HPDE6-E6E7 (cell line): ENCODE measurements at regions not wholly inside any gene's neighbourhood (a gene's known extent, or its start where the extent isn't known, plus 50 kb on each side); places are given as distances from the start of the nearest gene placed in this dataset.

Experiments
- DNase-seq: peaks from one replicate; pipeline ENCODE4 v3.0.0; 2011; ENCODE audit warnings: missing footprints; ENCODE audit errors: extremely low spot score

DNA sequence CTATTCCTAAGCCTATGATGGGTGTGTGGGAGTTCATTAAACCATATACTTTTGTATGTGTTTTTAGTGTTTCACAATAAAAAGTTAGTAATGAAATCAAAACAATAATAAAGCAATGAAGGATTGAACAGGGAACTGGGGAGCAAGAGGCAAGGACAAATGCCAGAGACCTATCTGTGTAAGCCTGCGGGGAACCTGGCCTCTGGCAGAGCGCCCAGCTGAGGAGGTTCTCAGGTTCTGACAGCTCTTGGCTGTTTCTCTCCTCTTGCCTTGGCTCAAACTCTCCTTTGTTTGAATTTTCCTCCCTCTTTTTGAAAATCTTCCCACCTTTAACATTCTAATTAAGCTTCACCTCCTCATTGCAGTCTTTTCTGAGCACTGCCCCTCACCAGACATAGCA is 200.0 kb upstream of the NCKAP5 start:
- DNase-seq: no peak

DNA sequence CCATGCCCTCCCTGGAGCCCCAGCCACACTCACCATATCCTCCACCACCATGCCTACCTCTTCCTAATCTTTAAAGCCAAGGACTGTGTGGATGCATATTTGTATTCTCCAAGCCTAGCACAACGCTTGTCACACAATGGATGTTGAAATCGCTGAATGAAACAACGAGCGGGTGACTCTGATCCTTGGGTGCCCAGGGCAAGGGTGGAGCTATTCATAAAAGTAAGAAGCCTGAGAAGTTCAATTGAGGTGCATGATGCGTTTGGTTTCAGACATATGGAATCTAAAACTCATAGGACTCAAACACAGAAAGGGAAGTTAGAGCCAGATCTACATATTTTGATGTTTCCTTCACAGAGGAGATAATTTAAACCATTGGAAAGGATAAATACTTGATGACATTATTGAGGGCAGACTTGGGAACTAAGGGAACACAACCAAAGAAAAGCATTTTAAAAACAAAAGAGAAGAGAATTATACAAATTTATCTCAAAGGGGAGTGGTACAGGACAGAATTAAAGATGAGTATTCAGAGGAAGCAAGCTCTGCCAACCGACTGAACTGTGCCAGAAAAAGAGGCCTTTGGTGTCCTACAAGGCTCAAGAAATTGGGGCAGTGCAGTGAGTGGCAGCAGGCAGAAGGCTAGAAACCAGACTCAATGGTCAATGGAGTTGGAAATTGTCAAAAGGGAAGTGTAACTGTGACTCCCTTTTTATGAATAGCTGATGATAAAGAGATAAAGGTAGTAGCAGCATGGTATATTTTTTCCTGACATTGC is 200.6 kb upstream of the NCKAP5 start:
- DNase-seq: no peak

DNA sequence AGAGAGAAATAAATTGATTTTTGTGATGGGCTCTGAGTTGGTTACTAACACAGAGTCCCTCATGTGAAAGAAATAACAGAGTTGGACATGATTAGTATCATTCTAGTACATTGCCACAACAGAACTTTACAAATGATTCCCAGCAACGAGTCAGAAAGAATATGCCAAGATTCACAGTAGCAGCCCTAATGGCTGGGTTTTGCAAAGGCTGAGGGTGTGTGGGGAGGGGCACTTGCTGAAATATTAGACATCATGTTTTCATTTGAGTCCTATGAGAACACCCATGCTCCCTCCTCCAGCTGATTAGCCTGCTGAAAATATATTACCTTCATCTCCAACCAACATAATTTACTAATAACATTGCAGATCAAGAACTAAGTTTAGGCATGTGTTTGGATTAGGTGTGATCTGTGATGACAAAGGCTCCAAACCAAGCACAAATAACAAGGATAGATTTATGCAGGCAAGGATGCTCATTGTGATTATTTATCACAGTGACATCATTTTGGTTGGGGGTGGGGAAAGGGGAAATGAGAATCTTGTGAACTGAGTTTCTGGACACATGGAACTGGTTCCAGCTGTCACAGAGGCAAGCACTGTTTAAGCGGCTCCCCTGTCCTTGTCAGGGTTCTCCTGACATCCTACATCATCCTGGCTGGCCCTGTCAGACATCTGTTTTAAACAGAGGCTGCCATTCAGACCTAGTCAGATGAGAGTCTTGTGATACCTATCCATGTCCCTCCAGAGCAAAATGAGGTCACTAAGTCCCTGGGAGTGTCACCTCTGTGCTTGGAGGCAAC is 205.8 kb upstream of the NCKAP5 start:
- DNase-seq: no peak

DNA sequence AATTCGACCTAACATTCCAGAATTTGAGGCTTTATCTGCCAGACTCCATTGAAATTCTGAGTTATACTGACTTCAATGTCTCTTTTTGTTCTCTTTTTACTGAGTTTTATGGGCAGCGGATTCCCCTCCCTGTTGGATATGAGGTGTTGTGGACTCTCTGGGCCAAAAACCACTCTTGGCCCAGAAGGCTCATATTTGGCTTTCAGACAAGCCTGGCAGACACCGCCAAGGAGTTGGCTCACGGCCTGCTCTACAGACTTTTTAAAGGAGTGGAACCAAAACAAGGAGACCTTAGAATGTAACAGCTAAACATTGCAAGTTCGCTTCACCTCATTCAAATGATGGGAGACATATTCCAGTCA is 206.4 kb upstream of the NCKAP5 start:
- no peak for DNase-seq

DNA sequence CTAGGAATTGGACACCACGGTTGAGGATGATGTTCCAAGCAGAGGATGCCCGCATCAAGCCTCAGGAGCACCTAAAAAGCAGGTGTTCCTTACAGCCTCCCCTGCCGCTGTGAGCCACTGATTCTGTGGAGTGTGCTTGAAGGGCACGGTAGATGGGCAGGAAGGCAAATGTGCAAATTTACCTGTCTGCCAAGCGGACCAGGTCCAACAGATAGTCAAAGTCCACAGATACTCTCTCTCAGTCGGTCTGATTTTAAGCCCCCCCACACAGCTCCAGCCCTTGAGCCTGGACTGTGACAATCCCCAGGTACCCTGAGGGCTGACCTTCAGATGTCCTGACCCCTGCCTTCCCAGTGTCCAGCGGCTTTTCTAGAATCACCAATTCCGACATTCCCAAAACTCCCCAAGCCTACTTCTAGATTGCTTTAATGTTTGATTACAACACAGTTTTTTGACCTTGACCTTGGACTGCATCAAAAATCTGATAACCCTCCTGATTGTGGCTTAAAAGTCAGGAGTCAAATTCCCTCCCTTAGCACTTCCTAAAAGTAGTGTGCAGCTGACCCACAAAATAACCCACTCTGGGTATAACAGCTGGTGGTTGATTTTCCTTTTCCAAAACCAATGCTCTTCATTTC is 208.8 kb upstream of the NCKAP5 start:
- no peak for DNase-seq

DNA sequence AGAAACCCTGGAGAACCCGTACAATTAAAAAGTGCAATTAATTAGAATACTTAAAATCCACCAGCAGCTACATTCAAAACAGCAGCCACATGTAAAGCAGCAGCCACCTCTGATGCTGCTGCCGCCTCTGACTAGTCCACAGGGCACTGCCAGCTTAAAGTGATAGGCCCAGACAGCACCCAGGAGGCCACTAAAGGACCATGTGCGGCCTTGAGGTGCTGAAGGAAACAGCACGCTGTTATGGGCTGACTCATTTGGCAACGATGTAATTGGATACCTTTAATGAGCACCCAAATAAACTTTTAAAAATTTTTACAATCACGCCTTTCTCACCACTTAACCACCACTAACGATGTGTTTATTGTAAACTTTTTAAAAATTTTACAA is 209.3 kb upstream of the NCKAP5 start:
- peak; percentile 42 for DNase-seq

DNA sequence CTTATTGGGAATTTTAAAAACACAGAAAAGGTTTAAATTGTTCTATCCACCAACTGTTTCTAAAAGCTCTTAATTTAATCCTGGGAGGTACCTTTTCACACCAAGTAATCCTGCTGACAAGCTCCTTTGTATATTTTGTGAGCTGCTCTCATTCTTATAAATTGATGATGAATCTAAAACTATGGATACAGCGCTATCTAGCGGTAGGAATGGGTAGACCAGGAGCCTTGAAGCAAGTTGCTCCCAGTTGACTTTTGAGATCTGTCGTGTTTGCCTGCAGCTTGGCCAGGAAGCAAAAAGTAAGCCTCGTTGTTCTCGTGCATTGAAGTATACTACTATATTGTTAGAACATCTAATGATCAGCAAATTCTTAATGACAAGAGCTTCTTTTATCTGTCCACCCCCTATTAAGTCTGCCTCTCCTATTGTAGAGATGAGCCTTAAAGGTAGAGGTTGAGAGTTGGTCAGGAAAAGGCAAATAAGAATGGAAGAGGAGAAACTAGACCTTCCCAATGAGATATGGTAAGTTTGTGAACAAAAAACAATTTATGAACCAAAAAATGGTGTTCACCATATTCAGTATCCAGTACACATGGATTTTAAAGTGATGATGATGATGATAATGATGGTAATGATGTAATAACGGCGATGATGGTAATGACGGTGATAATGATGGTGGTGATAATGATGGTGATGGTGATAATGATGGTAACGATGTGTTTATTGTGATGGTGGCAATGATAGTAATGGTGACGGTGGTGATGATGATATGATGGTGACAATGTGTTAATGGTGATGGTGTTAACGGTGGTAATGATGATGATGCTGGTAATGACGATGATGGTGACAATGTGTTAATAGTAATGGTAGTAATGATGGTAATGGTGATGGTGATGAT is 212.1 kb upstream of the NCKAP5 start:
- DNase-seq: peak; percentile 25

DNA sequence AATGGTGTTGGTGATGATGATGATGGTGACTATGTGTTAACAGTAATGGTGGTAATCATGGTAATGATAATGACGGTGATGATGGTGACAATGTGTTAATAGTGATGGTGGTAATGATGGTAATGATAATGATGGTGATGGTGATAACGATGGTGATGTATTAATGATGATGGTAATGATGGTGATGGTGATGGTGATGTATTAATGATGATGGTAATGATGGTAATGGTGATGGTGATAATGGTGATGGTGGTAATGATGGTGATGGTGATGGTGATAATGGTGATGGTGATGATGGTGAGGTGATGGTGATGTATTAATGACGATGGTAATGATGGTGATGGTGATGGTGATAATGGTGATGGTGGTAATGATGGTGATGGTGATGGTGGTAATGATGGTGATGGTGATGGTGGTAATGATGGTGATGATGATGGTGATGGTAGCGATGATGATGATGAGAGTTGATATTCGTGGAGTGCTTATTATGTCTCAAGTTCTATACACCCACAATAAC is 212.8 kb upstream of the NCKAP5 start:
- no peak for DNase-seq

DNA sequence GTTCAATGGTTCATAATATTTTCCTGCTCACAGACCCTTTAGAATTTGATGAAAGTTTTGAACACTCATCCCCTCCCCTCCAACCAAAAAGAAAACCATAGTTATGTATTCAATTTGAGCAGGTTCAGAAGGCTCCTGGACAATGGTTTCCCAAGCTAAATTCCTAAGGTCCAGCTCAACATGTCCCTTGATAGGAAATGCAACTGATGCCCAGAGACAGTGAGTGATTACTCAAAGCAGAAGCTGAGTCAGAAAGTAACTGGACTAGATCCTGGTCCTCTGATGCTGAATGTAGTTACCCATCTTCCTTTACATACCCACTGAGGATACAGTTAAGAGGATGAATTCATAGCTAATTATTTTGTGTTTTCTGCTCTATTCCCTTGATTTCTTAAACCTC is 218.9 kb upstream of the NCKAP5 start:
- no peak for DNase-seq

DNA sequence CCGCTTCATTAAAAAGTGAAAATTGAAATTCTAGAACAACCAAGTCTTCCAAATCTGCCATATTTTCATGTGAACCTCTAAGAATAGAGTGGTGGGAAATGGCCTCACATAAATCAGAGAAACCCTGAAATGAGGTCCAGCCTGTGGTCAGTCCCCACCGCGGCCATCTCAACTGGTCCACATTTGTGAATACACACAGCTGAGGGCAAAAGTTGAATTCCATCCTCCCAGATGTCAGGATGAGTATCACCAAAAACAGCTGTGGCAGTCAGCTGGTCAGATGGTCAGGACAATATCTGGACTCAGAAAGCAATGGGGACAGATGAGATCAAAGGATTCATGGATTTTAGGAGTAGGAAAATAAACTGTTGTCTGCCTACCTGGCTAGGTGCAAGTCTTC is 219.4 kb upstream of the NCKAP5 start:
- no peak for DNase-seq

DNA sequence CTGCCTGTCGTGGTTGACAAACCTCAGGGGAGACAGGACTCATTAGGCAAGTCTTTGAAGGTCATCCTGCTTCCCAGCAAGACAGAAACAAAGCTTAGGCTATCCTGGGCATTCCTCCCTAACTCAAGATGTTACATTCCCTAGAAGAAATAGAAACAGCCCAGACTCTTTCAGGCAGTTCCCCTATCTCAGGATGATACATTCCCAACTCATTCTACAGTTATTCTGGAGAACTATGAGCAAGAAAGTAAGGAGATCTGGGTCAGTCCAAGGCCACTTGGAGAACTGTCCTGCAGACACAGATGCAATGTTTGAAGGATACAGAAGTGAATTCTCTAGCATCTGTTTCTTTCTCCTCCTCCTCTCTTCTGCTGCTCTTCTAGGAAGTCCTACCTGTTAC is 220.1 kb upstream of the NCKAP5 start:
- DNase-seq: no peak

DNA sequence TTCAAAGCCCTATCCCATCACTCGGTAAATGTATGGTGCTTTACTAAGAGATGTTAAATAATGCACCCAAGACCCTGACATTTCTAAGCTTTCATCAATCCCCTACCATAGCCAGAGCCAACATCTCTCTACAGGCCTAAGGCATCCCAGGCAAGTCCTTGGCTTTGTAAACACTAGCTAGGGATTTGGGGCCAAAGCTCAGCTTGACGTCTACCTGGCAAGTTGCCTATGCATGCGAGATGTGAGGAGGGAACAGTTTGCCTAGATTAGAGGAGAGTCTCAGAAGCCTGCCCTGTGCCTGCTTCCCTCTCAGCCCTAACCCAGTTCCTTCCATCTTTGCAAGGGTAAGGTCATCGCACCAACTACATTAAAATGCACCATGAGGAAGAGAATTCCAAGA is 221.5 kb upstream of the NCKAP5 start:
- DNase-seq: no peak

DNA sequence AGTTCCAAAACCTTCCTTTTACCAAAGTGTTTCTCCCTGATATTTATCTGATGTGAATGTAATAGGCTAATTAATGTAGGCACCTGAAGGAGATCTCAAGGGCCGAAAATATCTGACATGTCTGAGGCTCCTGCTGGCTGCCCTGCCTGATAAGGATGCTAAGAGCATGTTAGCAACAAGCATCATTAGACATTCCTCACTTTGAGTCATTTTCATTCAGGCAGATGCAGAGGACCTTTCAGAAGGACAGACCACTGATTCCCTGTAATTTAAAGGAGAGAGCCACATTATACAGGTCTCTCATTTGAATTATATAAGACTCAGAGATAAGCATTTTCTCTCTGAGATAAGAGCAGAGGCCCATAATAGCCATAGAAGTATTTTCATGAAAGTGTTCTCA is 222.4 kb upstream of the NCKAP5 start:
- no peak for DNase-seq

DNA sequence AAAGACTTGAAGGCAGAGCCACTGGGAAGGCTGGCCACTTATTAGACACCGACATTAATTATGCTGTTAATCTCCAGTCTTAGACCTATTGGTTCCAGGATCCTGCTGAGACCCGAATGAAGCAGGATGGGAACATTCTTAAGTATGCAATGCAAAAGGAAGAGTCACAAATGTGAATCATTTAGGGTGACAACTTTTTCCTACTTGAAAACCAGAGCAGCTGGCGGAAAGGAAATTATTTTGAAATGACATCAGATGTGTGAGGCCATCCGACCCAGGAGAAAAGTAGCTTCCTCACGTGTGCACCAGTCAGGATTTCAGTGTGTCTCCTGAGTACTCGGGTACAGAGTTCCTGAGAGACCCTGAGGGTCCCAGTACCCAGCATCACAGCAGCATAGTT is 222.9 kb upstream of the NCKAP5 start:
- no peak for DNase-seq

DNA sequence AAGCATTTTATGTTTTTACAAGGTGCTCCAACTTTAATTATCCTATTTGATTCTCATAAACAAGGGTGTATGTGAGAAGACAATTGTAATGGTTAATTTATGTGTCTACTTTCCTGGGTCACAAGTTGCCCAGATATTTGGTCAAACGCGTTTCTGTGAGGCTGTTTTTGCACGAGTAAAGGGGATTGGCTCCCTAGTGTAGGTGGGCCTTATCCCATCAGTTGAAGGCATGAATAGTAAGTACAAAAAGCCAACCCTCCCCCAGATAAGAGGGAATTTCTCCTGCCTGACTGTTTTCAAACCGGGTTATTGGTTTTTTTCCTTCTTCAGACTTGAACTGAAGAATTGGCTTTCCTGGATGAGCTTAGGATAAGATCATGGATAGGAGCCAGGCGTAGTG is 224.0 kb upstream of the NCKAP5 start:
- no peak for DNase-seq

DNA sequence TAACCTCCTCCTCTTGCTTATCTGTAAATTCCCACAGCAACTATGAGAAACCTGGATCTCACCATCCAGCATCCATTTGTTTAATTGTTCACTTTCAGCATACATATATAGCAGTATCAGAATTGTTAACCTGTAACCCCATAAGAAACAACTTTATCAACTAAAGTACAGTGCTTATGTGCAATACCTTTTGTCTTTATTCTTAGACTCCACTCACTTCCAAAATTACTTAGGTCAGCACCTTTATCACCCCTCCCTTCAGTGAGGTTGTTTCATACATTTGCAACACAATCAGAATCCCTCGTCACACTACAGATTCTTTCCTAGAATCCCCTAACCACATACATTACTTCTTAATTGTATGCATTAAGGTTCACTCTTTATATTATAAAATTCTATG is 225.9 kb upstream of the NCKAP5 start:
- DNase-seq: no peak

DNA sequence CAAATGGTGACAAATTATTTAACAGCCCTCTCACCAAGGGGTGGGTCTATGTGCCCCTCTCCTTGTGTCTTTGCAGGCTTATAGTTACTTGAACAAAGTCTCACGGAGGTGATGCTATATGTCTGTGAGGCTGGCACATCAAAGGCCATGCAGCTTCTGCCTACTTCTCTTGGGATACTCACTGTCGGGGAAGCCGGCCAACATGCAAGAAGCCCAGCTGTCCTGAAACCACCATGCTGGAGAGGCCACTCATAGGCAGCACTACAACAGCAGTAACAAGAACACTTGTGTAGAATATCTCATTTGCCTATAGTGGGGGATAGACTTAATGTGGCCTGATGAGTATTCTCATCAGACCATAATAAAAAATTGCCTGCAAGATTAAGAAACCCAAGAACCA is 233.7 kb upstream of the NCKAP5 start:
- DNase-seq: no peak

DNA sequence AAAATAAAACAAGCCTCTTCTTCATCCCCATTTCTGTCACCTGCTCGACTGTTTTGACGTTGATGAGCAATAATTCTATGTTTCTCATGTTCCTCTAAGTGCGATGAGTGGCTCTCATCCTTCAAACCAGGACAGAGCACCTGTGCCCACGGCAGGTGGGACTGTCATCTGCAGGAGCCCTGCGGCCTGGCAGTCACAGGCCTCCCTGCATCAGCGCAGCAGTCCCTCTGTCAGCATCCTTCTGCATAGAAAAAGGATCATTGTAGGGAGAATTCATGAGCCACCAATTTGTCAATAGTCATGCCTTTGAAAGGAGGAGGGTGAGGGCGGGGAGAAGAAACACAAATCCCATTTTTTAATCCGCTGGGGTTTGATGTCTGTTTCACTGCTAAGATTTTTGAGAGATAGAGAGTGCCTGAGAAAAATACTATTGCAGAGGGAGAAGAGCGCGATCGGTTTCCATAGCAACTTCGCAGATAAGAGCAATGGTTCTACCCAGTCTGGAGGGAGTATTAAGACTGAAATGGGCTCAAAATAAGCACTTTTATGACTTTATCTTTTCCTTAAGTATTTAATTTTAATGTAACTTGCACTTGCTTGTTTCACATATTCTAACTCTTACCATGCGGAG is 234.3 kb upstream of the NCKAP5 start:
- DNase-seq: no peak

DNA sequence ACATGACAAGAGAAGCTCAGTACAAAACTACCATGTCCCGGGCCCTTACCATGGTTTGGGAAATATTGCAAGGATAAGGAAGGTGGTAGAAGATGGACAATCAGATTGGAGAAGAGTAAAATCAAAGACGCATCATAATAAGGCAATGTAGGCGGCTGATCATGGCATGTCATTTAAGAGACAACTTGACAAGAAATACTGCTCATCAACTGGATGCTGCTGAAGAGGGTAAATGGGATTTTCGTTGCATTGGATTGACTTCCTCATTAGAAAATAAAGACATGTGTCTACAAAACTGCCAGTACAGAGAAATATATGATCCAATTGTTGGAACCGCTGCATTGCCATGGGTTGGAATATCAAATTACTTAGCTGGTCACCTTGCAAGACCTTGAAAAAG is 238.3 kb upstream of the NCKAP5 start:
- DNase-seq: no peak

DNA sequence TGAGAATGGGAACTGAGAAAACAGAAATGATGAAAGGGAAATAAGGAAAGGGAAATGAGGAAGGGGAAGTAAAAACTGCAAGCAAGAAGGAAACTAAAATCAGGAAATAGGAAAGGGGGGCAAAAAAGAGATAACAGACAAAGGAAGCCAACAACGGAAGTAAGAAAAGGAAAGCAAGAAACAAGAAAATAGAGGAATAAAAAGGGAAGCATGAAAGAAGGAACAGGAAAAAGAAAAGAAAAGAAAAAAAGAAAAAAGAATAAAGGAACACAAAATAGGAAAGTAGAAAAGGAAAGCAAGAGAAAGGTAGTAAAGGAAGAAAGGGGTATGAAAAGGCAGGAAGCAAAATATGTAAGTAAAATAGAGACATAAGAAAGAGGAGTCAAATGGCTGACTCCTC is 241.2 kb upstream of the NCKAP5 start:
- no peak for DNase-seq

DNA sequence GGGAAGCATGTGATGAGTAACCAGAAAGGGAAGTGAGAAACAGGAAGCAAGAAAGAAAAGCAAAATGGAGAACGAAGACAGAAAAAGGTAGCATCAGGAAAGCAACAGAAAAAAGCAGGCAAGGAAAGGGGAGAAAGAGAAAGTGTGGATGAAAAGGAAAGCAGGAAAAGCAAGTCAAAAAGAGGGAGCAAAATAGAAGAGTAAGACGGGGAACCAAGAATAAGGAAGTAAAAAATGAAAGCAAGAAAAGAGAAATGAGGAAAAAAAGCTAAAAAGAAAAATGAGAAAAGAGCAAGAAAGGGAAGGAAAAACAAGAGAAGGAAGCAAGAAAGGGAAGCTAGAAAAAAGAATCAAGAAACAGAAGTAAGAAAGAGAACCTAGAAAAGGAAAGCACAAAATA is 242.3 kb upstream of the NCKAP5 start:
- DNase-seq: no peak
